ENCODE measurements at regions not wholly inside any gene's neighbourhood (a gene's known extent, or its start where the extent isn't known, plus 50 kb on each side); places are given as distances from the start of the nearest gene placed in this dataset.

DNA sequence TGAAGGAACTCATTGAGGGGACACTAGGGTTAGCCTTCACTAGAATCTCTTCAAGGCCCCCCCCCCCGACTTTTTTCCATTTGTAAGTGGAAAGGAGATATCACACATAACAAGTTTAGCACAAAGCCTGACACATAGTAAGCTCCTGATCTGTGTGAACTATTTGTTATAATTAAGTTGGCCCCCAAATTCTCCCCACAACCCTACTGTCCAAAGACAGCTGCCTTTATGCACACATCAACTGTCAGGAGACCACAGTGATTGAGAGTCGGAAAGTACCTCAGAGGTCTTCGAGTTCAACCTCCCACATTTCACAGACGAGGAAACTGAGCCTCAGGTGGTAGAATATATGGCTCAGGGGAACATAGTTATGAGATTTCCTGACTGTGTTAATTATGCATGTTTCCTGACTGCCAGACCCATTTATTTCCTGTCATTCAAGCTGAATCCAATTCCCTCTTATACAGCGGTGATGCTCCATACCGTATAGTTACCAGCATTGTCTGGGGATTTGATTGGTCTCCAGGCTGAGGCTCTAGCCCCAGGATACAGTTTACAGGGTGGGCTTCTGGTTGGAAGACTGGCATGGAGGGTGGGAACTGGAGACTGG, 227.4 kb upstream of the CMC1 start:
- no peak overlapping the region for H3K4me3 ChIP-seq (ENCODE audit: low read depth, low read length)
- TF ChIP-seq, protein P1, sequence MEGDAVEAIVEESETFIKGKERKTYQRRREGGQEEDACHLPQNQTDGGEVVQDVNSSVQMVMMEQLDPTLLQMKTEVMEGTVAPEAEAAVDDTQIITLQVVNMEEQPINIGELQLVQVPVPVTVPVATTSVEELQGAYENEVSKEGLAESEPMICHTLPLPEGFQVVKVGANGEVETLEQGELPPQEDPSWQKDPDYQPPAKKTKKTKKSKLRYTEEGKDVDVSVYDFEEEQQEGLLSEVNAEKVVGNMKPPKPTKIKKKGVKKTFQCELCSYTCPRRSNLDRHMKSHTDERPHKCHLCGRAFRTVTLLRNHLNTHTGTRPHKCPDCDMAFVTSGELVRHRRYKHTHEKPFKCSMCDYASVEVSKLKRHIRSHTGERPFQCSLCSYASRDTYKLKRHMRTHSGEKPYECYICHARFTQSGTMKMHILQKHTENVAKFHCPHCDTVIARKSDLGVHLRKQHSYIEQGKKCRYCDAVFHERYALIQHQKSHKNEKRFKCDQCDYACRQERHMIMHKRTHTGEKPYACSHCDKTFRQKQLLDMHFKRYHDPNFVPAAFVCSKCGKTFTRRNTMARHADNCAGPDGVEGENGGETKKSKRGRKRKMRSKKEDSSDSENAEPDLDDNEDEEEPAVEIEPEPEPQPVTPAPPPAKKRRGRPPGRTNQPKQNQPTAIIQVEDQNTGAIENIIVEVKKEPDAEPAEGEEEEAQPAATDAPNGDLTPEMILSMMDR (IDR thresholded peaks at IDR 0.05; ENCODE audit: insufficient read depth, low read length): no peak
- no peak for DNase-seq (ENCODE audit: low read depth)

DNA sequence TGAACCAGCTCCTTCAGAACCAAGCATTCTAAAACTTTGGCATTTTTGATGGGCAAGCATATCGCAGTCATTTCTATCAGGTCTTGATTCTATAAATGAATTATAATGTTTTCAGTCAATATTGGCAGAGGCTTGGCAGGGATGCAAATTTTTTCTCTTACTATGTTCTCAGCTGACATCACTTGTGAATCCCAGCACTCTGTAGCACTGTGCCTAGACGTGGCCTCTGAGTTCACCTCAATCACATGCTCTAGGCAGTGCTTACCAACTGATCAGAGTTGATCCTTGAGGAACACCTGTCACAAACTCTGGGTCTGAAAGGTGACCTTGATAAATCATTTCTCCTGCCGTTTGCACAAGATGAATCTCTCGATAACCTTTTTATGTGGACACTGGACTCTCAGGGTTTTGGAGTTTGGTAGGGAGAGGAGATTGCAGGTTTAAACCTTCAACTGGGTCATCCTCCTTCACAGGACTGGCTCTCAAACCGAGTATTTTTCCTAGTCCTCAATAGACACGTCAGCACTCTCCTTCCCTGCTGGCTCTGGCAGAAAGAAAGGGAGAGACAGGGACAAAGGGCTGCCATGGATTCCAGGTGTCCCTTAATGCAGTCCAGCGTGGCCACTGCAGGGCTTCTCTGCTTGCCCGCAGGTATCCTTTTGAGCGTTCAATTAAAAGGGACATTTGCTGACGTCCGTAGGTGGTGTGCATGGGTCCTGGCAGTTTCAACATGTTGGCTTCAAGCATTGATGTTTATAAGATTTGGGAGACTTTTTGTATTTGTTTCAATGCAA, 222.3 kb upstream of the CMC1 start:
- TF ChIP-seq, protein P1 (IDR thresholded peaks at IDR 0.05; ENCODE audit: insufficient read depth, low read length): no peak
- no peak overlapping the region for H3K4me3 ChIP-seq (ENCODE audit: low read depth, low read length)
- no peak for DNase-seq (ENCODE audit: low read depth)

DNA sequence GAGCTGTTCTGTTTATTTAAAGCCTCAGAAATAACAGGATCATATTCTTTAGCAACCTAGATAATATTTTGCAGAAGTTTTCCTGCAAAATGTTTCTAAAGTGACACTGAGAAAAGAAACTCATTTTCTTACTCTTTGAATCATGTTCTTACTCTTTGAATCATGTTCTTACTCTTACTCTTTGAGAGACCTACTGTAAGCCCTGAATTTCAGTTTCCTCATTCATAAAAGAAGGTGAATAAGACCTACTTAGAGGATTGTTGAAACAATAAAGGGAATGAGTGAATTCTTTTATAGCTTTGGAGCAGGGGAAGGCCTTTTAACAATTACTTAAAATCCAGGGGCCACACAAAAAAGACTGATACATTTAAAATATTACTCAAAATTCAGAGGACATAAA, 221.7 kb upstream of the CMC1 start:
- no peak for DNase-seq (ENCODE audit: low read depth)
- H3K4me3 ChIP-seq (ENCODE audit: low read depth, low read length): no peak overlapping the region
- TF ChIP-seq, protein P1 (IDR thresholded peaks at IDR 0.05; ENCODE audit: insufficient read depth, low read length): no peak

DNA sequence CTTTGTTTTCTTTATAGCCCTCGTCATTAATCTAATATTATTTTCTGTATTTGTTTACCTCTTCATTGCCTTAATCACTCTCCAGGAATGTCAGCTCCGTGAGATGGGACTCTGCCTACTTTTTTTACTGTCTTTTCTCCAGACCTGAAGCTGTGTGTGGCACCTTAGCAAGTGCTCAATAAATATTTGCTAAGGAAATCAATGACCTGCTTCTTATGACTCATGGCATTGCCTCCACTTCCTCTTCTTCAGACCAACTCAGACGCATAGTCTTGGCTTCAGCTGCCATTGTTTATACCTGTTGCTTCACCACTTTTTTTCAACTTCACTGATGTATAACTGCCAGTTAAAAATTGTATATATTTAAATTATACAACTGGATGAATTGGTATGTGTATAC, 218.5 kb upstream of the CMC1 start:
- TF ChIP-seq, protein P1 (IDR thresholded peaks at IDR 0.05; ENCODE audit: insufficient read depth, low read length): no peak
- DNase-seq (ENCODE audit: low read depth): no peak
- no peak overlapping the region for H3K4me3 ChIP-seq (ENCODE audit: low read depth, low read length)

DNA sequence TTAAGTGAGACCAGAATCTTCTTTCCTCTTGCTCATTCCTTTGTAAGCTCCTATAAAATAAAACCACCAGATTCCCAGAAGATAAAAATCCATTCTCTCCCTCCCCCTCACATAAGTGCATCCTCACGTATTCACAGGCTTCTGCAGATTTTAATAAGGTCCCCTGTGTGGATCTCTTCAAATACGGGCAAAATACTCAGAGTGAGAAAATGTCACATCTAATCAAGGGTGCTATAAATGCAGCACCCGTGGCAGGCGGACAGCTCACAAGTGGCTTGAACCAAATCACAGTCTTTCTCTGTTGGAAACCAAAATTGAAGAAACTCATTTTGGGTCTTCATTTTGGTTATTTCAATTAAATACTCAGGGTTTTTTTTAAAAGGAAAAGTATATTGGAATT, 212.9 kb upstream of the CMC1 start:
- H3K4me3 ChIP-seq (ENCODE audit: low read depth, low read length): no peak overlapping the region
- TF ChIP-seq, protein P1 (IDR thresholded peaks at IDR 0.05; ENCODE audit: insufficient read depth, low read length): no peak
- DNase-seq (ENCODE audit: low read depth): no peak

DNA sequence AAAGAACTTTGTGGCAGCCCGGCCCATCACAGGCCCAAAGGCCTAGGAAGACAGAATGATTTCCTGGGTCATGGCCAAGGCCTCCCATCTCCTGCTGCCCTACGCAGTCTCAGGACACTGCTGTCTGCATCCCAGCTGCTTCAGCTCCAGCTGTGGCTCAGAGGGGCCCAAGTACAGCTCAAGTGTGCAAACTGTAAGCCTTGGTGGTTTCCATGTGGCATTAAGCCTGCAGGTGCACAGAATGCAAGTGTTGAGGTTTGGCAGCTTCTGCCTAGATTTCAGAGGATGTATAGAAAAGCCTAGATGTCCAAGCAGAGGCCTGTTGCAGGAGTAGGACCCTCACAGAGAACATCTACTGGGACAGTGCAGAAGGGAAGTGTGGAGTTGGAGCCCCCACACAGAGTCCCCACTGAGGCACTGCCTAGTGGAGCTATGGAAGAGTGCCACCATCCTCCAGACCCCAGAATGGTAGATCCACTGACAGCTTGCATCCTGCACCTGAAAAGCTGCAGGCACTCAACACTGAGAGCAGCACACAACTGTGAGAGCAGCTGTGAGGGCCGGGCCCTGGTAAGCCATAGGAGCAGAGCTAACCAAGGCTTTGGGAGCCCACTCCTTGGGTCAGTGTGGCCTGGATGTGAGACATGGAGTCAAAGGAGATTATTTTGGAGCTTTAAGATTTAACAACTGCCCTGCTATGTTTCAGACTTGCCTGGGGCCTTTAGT, 208.2 kb upstream of the CMC1 start:
- DNase-seq (ENCODE audit: low read depth): no peak
- TF ChIP-seq, protein P1 (IDR thresholded peaks at IDR 0.05; ENCODE audit: insufficient read depth, low read length): no peak
- no peak overlapping the region for H3K4me3 ChIP-seq (ENCODE audit: low read depth, low read length)
